Neural cell (in vitro differentiated cells): ENCODE measurements at regions not wholly inside any gene's neighbourhood (a gene's known extent, or its start where the extent isn't known, plus 50 kb on each side); places are given as distances from the start of the nearest gene placed in this dataset.

Experiments
- H2AFZ ChIP-seq: fragments of 200-600, 300-800 bp; sonication (generic), shearing (Covaris generic); 2 replicates; pipeline ENCODE4 v1.6.0; 2014; ENCODE audit warnings: low read depth, mild to moderate bottlenecking, antibody characterized with exemption, low read length, moderate library complexity
- H3F3A ChIP-seq: fragments of 200-600 bp; shearing (Covaris generic); 2 replicates; pipeline ENCODE4 v1.6.1; 2016; ENCODE audit warnings: mild to moderate bottlenecking, moderate library complexity, mixed read lengths, antibody characterized with exemption, low read length; ENCODE audit not compliant: insufficient read depth, poor library complexity, severe bottlenecking
- H3K27ac ChIP-seq: fragments of 200-600, 300-800 bp; sonication (generic), shearing (Covaris generic); 2 replicates; pipeline ENCODE4 v1.5.1; 2014; ENCODE audit warnings: mild to moderate bottlenecking, low read length, moderate library complexity
- H3K27me3 ChIP-seq: fragments of 300-800, 200-600 bp; sonication (generic), shearing (Covaris generic); 2 replicates; pipeline ENCODE4 v1.6.0; 2014; ENCODE audit warnings: mild to moderate bottlenecking, low read depth, low read length, moderate library complexity; ENCODE audit not compliant: insufficient read depth
- H3K36me3 ChIP-seq: fragments of 300-800, 200-600 bp; sonication (generic), shearing (Covaris generic); 2 replicates; pipeline ENCODE4 v1.5.1; 2014; ENCODE audit warnings: mild to moderate bottlenecking, antibody characterized with exemption, low read length, moderate library complexity; ENCODE audit not compliant: insufficient read depth
- H3K4me2 ChIP-seq: fragments of 300-800, 200-600 bp; sonication (generic), shearing (Covaris generic); 2 replicates; pipeline ENCODE4 v1.6.0; 2014; ENCODE audit warnings: mild to moderate bottlenecking, low read length
- H3K4me3 ChIP-seq: fragments of 300-800, 200-600 bp; sonication (generic), shearing (Covaris generic); 2 replicates; pipeline ENCODE4 v1.5.1; 2014; ENCODE audit warnings: mild to moderate bottlenecking, low read length, moderate library complexity
- H3K79me2 ChIP-seq: fragments of 200-600 bp; shearing (Covaris generic); replicated peaks from 2 replicates; pipeline ENCODE4 v1.6.0; 2014; ENCODE audit warnings: mild to moderate bottlenecking, low read length, moderate library complexity; ENCODE audit not compliant: insufficient read depth
- H3K9ac ChIP-seq: fragments of 300-800, 200-600 bp; sonication (generic), shearing (Covaris generic); 2 replicates; pipeline ENCODE4 v1.6.1; 2016; ENCODE audit warnings: mild to moderate bottlenecking, low read length, mixed read lengths
- H3K9me2 ChIP-seq: fragments of 200-600 bp; shearing (Covaris generic); 2 replicates; pipeline ENCODE4 v1.6.1; 2016; ENCODE audit warnings: mild to moderate bottlenecking, low read length, mixed read lengths; ENCODE audit not compliant: insufficient read depth
- H3K9me3 ChIP-seq: fragments of 200-600, 300-800 bp; sonication (generic), shearing (Covaris generic); 2 replicates; pipeline ENCODE4 v1.6.1; 2016; ENCODE audit warnings: mild to moderate bottlenecking, mixed run types, low read length, moderate library complexity, mixed read lengths
- H4K20me1 ChIP-seq: fragments of 200-600 bp; shearing (Covaris generic); 2 replicates; pipeline ENCODE4 v1.6.1; 2016; ENCODE audit warnings: mild to moderate bottlenecking, mixed run types; ENCODE audit not compliant: insufficient read depth
- EP300 ChIP-seq: fragments of 450-650 bp; conservative IDR thresholded peaks from 2 replicates; pipeline ENCODE4 v1.6.1; 2014; ENCODE audit warnings: antibody characterized with exemption, mild to moderate bottlenecking, moderate library complexity; ENCODE audit not compliant: poor library complexity, severe bottlenecking
- EZH2 ChIP-seq: fragments of 200-600, 300-800 bp; shearing (Covaris generic), sonication (generic); IDR thresholded peaks from 2 replicates; pipeline ENCODE4 v1.6.1; 2014; ENCODE audit warnings: antibody characterized with exemption, low read length, borderline replicate concordance, mild to moderate bottlenecking; ENCODE audit not compliant: insufficient read depth, poor library complexity, severe bottlenecking
- MXI1 ChIP-seq: fragments of 450-650 bp; conservative IDR thresholded peaks from 2 replicates; pipeline ENCODE4 v1.6.1; 2014; ENCODE audit warnings: antibody characterized with exemption, mild to moderate bottlenecking; ENCODE audit not compliant: poor library complexity, severe bottlenecking
- POLR2AphosphoS5 ChIP-seq: IDR thresholded peaks from 2 replicates; pipeline ENCODE4 v1.6.1; 2012
- RAD21 ChIP-seq: fragments of 450-650 bp; conservative IDR thresholded peaks from 2 replicates; pipeline ENCODE4 v1.6.1; 2014; ENCODE audit warnings: antibody characterized with exemption, mild to moderate bottlenecking, moderate library complexity
- SMC3 ChIP-seq: fragments of 450-650 bp; conservative IDR thresholded peaks from 2 replicates; pipeline ENCODE4 v1.6.1; 2014; ENCODE audit warnings: antibody characterized with exemption, mild to moderate bottlenecking, moderate library complexity; ENCODE audit not compliant: poor library complexity
- TAF1 ChIP-seq: IDR thresholded peaks from 2 replicates; pipeline ENCODE4 v1.6.1; 2012; ENCODE audit warnings: low read depth
- TF ChIP-seq, protein P1 (sequence below): fragments of 450-650 bp; IDR thresholded peaks from 2 replicates; pipeline ENCODE4 v1.5.1; 2014; ENCODE audit warnings: antibody characterized with exemption, mild to moderate bottlenecking, moderate library complexity; ENCODE audit not compliant: poor library complexity, severe bottlenecking
- TF ChIP-seq, protein P2 (sequence below): IDR thresholded peaks from 2 replicates; pipeline ENCODE4 v1.6.1; 2012; ENCODE audit warnings: borderline replicate concordance

DNA sequence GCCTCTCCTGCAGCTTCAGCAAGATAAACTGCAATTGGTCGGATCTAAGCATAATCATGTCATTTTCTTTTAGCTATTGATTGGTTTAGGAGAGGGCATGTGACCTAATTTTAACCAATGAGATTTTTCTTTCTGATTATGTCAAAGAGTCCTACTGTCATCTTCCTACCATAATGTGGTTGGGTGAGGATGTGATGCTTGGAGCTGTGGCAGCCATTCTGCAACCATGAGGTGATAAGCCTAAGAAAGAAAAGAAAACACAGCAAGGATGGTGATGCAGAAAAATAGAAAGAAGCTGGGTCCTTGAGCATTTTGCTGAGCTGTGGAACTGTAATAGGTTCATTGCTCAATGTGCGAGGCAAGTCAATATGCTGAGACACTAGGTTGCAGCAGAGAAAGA lies 121.7 kb upstream of the CRHR1 start:
- Histone ChIP-seq H3K27me3 (no peaks in the 10 kb centered on the region), H3K9me3 (no peaks in the 10 kb centered on the region), H3K27ac (no peak overlapping the region), H4K20me1 (no peaks in the 10 kb centered on the region), H3K4me2 (no peak overlapping the region), H3K36me3 (no peaks in the 10 kb centered on the region), H3K4me3 (no peak overlapping the region), H2AFZ (no peak overlapping the region), H3F3A (no peaks in the 10 kb centered on the region), H3K9ac (no peak overlapping the region), H3K9me2 (no peaks in the 10 kb centered on the region), H3K79me2 (no peaks in the 10 kb centered on the region)
- no peak for TF ChIP-seq POLR2AphosphoS5
- TF ChIP-seq EZH2 = no peak

DNA sequence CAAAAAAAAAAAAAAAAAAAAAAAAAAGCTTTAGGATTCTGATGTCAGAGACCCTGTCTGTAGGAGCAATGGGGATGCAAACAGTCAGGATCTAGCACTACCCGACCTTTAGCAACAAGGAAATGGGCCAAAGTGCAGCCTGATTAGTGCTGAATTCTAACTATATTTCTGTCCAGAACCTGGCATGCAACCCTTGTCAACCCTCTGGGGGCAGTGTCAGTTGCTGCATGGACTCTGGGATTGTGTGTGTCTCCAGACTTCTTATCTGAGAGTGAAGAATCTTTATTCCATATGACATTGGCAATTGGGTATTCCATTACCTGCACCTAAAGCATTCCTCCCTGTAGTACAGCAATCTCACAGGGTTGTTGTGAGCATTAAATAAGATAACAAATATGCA lies 120.3 kb upstream of the CRHR1 start:
- Histone ChIP-seq H3K36me3 (no peaks in the 10 kb centered on the region), H3K27me3 (no peaks in the 10 kb centered on the region), H3K9me2 (no peaks in the 10 kb centered on the region)

More for the DNA sequence above, 120.3 kb upstream of the CRHR1 start:
- TF ChIP-seq SMC3 (no peak), RAD21 (no peak), EZH2 (no peak), TAF1 (no peak), POLR2AphosphoS5 (no peak), MXI1 (no peak), EP300 (no peak)
- TF ChIP-seq, protein P1, sequence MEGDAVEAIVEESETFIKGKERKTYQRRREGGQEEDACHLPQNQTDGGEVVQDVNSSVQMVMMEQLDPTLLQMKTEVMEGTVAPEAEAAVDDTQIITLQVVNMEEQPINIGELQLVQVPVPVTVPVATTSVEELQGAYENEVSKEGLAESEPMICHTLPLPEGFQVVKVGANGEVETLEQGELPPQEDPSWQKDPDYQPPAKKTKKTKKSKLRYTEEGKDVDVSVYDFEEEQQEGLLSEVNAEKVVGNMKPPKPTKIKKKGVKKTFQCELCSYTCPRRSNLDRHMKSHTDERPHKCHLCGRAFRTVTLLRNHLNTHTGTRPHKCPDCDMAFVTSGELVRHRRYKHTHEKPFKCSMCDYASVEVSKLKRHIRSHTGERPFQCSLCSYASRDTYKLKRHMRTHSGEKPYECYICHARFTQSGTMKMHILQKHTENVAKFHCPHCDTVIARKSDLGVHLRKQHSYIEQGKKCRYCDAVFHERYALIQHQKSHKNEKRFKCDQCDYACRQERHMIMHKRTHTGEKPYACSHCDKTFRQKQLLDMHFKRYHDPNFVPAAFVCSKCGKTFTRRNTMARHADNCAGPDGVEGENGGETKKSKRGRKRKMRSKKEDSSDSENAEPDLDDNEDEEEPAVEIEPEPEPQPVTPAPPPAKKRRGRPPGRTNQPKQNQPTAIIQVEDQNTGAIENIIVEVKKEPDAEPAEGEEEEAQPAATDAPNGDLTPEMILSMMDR = no peak
- TF ChIP-seq, protein P2, sequence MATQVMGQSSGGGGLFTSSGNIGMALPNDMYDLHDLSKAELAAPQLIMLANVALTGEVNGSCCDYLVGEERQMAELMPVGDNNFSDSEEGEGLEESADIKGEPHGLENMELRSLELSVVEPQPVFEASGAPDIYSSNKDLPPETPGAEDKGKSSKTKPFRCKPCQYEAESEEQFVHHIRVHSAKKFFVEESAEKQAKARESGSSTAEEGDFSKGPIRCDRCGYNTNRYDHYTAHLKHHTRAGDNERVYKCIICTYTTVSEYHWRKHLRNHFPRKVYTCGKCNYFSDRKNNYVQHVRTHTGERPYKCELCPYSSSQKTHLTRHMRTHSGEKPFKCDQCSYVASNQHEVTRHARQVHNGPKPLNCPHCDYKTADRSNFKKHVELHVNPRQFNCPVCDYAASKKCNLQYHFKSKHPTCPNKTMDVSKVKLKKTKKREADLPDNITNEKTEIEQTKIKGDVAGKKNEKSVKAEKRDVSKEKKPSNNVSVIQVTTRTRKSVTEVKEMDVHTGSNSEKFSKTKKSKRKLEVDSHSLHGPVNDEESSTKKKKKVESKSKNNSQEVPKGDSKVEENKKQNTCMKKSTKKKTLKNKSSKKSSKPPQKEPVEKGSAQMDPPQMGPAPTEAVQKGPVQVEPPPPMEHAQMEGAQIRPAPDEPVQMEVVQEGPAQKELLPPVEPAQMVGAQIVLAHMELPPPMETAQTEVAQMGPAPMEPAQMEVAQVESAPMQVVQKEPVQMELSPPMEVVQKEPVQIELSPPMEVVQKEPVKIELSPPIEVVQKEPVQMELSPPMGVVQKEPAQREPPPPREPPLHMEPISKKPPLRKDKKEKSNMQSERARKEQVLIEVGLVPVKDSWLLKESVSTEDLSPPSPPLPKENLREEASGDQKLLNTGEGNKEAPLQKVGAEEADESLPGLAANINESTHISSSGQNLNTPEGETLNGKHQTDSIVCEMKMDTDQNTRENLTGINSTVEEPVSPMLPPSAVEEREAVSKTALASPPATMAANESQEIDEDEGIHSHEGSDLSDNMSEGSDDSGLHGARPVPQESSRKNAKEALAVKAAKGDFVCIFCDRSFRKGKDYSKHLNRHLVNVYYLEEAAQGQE = no peak
- Histone ChIP-seq H3K79me2 (no peaks in the 10 kb centered on the region), H2AFZ (no peak overlapping the region), H3K9ac (no peak overlapping the region), H4K20me1 (no peaks in the 10 kb centered on the region), H3K27ac (no peak overlapping the region), H3K4me3 (no peak overlapping the region), H3F3A (no peaks in the 10 kb centered on the region), H3K9me3 (no peaks in the 10 kb centered on the region), H3K4me2 (no peak overlapping the region)
